ENCODE measurements at regions not wholly inside any gene's neighbourhood (a gene's known extent, or its start where the extent isn't known, plus 50 kb on each side); places are given as distances from the start of the nearest gene placed in this dataset.

- H3K4me1 ChIP-seq (ENCODE audit: insufficient read depth, low read length, severe bottlenecking) = peaks cover 50% of the 10 kb centered on the region
- H3K9ac ChIP-seq (ENCODE audit: low read length) = no peak overlapping the region
- H3K79me2 ChIP-seq (ENCODE audit: insufficient read depth, low read length) = no peaks in the 10 kb centered on the region
- peak overlapping the region; percentile 90 for H3K27ac ChIP-seq (ENCODE audit: low read depth, low read length, poor library complexity, severe bottlenecking)
- H4K20me1 ChIP-seq (ENCODE audit: insufficient read depth, low read length) = no peaks in the 10 kb centered on the region
- H3K9me2 ChIP-seq (ENCODE audit: low read depth, low read length) = no peaks in the 10 kb centered on the region
- no peaks in the 10 kb centered on the region for H3F3A ChIP-seq (ENCODE audit: insufficient read depth, low read length)
- no peak overlapping the region for H3K4me3 ChIP-seq (ENCODE audit: low read depth, low read length, poor library complexity, severe bottlenecking)
- peak overlapping the region; percentile 33; the same call in 1 of the 2 replicates for H3K4me2 ChIP-seq (ENCODE audit: low read length)
- H3K27me3 ChIP-seq (ENCODE audit: insufficient read depth, low read length) = no peaks in the 10 kb centered on the region
- peaks cover 11% of the 10 kb centered on the region; the same call in 1 of the 2 replicates for H3K9me3 ChIP-seq (ENCODE audit: low read length)
- TF ChIP-seq EZH2 (IDR thresholded peaks at IDR 0.05; ENCODE audit: borderline replicate concordance, low read length) (no peak), CTCF (IDR thresholded peaks at IDR 0.05; ENCODE audit: low read length) (no peak)
- no peak overlapping the region for H2AFZ ChIP-seq (ENCODE audit: low read length)
- H3K36me3 ChIP-seq (ENCODE audit: insufficient read depth, low read length) = no peaks in the 10 kb centered on the region
These were observed 415.3 kb upstream of the C16orf82 start for GRCh38 chr16:26651464-26651863.

GRCh38 chr16:26651884-26652283, 414.8 kb upstream of the C16orf82 start:
- Histone ChIP-seq H3K4me3 (ENCODE audit: low read depth, low read length, poor library complexity, severe bottlenecking) (no peak overlapping the region), H3F3A (ENCODE audit: insufficient read depth, low read length) (no peaks in the 10 kb centered on the region), H3K9ac (ENCODE audit: low read length) (no peak overlapping the region; the same call in 1 of the 2 replicates), H3K4me1 (ENCODE audit: insufficient read depth, low read length, severe bottlenecking) (peaks cover 48% of the 10 kb centered on the region), H3K79me2 (ENCODE audit: insufficient read depth, low read length) (no peaks in the 10 kb centered on the region), H4K20me1 (ENCODE audit: insufficient read depth, low read length) (no peaks in the 10 kb centered on the region), H3K27ac (ENCODE audit: low read depth, low read length, poor library complexity, severe bottlenecking) (peak overlapping the region; percentile 90), H3K9me2 (ENCODE audit: low read depth, low read length) (no peaks in the 10 kb centered on the region), H3K27me3 (ENCODE audit: insufficient read depth, low read length) (no peaks in the 10 kb centered on the region), H3K9me3 (ENCODE audit: low read length) (peaks cover 11% of the 10 kb centered on the region; the same call in 1 of the 2 replicates), H3K36me3 (ENCODE audit: insufficient read depth, low read length) (no peaks in the 10 kb centered on the region), H2AFZ (ENCODE audit: low read length) (no peak overlapping the region), H3K4me2 (ENCODE audit: low read length) (peak overlapping the region; percentile 33; the same call in 1 of the 2 replicates)
- no peak for TF ChIP-seq EZH2 (IDR thresholded peaks at IDR 0.05; ENCODE audit: borderline replicate concordance, low read length)
- TF ChIP-seq CTCF (IDR thresholded peaks at IDR 0.05; ENCODE audit: low read length) = no peak

GRCh38 chr16:26658486-26658885, 408.2 kb upstream of the C16orf82 start:
- no peaks in the 10 kb centered on the region for H3K9me2 ChIP-seq (ENCODE audit: low read depth, low read length)
- H3K9me3 ChIP-seq (ENCODE audit: low read length) = peaks cover 8% of the 10 kb centered on the region
- H3K36me3 ChIP-seq (ENCODE audit: insufficient read depth, low read length) = no peaks in the 10 kb centered on the region
- H3K9ac ChIP-seq (ENCODE audit: low read length) = no peak overlapping the region
- H3K79me2 ChIP-seq (ENCODE audit: insufficient read depth, low read length) = no peaks in the 10 kb centered on the region
- no peaks in the 10 kb centered on the region for H3K27me3 ChIP-seq (ENCODE audit: insufficient read depth, low read length)
- no peak overlapping the region for H2AFZ ChIP-seq (ENCODE audit: low read length)
- no peak for TF ChIP-seq EZH2 (IDR thresholded peaks at IDR 0.05; ENCODE audit: borderline replicate concordance, low read length)
- no peak for TF ChIP-seq CTCF (IDR thresholded peaks at IDR 0.05; ENCODE audit: low read length)
- H3K27ac ChIP-seq (ENCODE audit: low read depth, low read length, poor library complexity, severe bottlenecking) = no peak overlapping the region
- H3F3A ChIP-seq (ENCODE audit: insufficient read depth, low read length) = no peaks in the 10 kb centered on the region
- H4K20me1 ChIP-seq (ENCODE audit: insufficient read depth, low read length) = no peaks in the 10 kb centered on the region
- H3K4me3 ChIP-seq (ENCODE audit: low read depth, low read length, poor library complexity, severe bottlenecking) = no peak overlapping the region
- H3K4me1 ChIP-seq (ENCODE audit: insufficient read depth, low read length, severe bottlenecking) = no peaks in the 10 kb centered on the region
- H3K4me2 ChIP-seq (ENCODE audit: low read length) = no peak overlapping the region
